ENCODE measurements at regions not wholly inside any gene's neighbourhood (a gene's known extent, or its start where the extent isn't known, plus 50 kb on each side); places are given as distances from the start of the nearest gene placed in this dataset.

DNA sequence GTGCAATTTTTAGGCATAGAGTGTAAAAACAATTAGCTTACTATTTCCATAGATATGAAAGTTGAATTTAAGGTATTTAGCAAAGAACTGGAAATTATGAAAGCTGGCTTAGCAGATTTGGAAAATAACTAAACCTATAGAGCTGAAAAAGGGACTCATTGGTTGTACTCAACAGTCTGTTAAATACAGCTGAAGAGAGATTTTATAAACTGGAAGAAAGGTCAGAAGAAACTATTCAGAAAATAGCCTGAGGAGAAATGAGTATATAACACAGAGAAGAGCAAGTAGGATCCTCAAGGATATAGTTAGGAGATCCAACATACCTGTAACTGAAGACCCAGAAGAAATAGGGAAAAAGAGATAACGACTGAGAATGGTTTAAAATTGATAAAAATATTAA, 97.6 kb upstream of the SLIT3 start:
- TF ChIP-seq CTCF (IDR thresholded peaks at IDR 0.05; ENCODE audit: low read depth, low read length, missing control alignments) = no peak
- no peak overlapping the region for H3K4me3 ChIP-seq (replicated peaks; ENCODE audit: low read depth, low read length)
- DNase-seq (ENCODE audit: extremely low read depth, low read depth) = no peak

GRCh38 chr5:169395136-169395535, 94.2 kb upstream of the SLIT3 start:
- DNase-seq (ENCODE audit: extremely low read depth, low read depth) = no peak
- TF ChIP-seq CTCF (IDR thresholded peaks at IDR 0.05; ENCODE audit: low read depth, low read length, missing control alignments) = no peak
- H3K4me3 ChIP-seq (replicated peaks; ENCODE audit: low read depth, low read length) = no peak overlapping the region

- DNase-seq (ENCODE audit: extremely low read depth, low read depth) = no peak
- TF ChIP-seq CTCF (IDR thresholded peaks at IDR 0.05; ENCODE audit: low read depth, low read length, missing control alignments) = no peak
- no peak overlapping the region for H3K4me3 ChIP-seq (replicated peaks; ENCODE audit: low read depth, low read length)
These were observed 93.4 kb upstream of the SLIT3 start for GRCh38 chr5:169394371-169394770.

DNA sequence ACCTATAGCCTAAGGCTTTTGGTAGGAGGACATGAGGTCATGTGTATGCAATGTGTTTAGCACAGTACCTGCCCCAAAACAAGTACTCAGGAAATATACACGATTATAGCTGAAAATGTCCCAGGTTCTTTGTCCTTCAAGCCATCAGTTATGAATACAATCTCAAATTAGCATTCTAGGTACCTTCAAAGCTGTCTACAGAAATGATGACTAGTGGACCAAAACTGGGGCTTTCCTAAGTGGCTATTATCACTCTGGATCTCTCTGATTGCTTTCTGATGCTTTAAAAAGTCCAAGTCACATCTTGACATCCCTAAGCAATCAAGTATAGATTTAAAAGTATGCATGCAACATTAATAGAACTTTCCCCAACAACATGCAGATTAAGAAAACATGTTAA, 93.0 kb upstream of the SLIT3 start:
- no peak for DNase-seq (ENCODE audit: extremely low read depth, low read depth)
- TF ChIP-seq CTCF (IDR thresholded peaks at IDR 0.05; ENCODE audit: low read depth, low read length, missing control alignments) = no peak

DNA sequence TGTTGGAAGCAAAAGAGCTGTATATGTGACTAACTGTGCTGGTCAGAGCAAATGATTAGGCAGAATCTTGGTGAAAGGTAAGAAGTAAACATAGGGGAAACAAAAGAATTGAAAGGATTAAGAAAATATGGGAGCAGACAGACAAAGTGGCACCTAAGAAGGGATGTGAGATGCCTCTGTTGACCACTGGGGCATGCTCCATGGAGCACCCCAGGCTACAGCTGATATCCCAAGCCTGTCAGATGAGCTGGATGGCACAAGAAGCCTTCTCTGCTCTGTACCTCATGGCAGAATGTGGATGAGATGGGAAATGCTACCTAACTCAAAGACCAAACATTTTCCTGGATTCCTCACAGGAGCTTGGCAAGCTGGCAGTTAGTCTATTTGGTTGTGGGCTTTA, 89.3 kb upstream of the SLIT3 start:
- no peak overlapping the region for H3K4me3 ChIP-seq (replicated peaks; ENCODE audit: low read depth, low read length)
- no peak for TF ChIP-seq CTCF (IDR thresholded peaks at IDR 0.05; ENCODE audit: low read depth, low read length, missing control alignments)
- DNase-seq (ENCODE audit: extremely low read depth, low read depth) = no peak

More for the DNA sequence above, 93.0 kb upstream of the SLIT3 start:
- H3K4me3 ChIP-seq (replicated peaks; ENCODE audit: low read depth, low read length) = no peak overlapping the region

DNA sequence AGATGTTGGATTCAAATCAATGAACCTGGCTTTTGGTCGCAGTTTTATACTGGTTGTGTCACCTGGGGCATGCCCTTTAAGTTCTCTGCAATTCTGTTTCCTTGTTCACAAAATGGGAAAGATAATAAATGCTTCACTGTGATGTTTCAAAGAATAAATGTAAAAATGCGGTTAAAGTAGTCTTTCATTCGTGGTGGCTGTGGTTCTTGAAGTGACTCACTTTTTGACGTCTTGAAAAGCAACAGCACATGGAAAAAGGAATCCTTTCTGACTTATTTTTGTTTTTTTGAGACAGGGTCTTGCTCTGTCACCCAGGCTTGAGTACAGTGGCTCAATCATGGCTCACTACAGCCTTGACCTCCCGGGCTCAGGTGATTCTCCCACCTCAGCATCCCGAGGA, 88.4 kb upstream of the SLIT3 start:
- DNase-seq (ENCODE audit: extremely low read depth, low read depth) = no peak
- H3K4me3 ChIP-seq (replicated peaks; ENCODE audit: low read depth, low read length) = no peak overlapping the region
- TF ChIP-seq CTCF (IDR thresholded peaks at IDR 0.05; ENCODE audit: low read depth, low read length, missing control alignments) = no peak

GRCh38 chr5:169385636-169386035, 84.7 kb upstream of the SLIT3 start:
- no peak for DNase-seq (ENCODE audit: extremely low read depth, low read depth)
- TF ChIP-seq CTCF (IDR thresholded peaks at IDR 0.05; ENCODE audit: low read depth, low read length, missing control alignments) = no peak
- H3K4me3 ChIP-seq (replicated peaks; ENCODE audit: low read depth, low read length) = no peak overlapping the region

Data from HFF-Myc (cell line).